Prostate gland (tissue), 2 donors: ENCODE measurements at regions not wholly inside any gene's neighbourhood (a gene's known extent, or its start where the extent isn't known, plus 50 kb on each side); places are given as distances from the start of the nearest gene placed in this dataset.

Source experiments
- DNase-seq: peaks from one replicate; pipeline ENCODE4 v3.0.0-alpha.2; 2019; ENCODE audit warnings: low spot score
- H3K27ac ChIP-seq, 2 donors: fragments of 200-600 bp; sonication (generic); 2 replicates each; pipeline ENCODE4 v1.5.1; 2017 to 2019
- H3K27me3 ChIP-seq: fragments of 200-600 bp; sonication (generic); replicated peaks from 2 replicates; pipeline ENCODE4 v1.5.1; 2019; ENCODE audit not compliant: insufficient read depth
- H3K36me3 ChIP-seq, 2 donors: fragments of 200-600 bp; sonication (generic); 1 replicate in 1 of 2; 2 replicates in 1 of 2; pipeline versions ENCODE4 v1.5.1 to v1.8.1; 2017 to 2019
- H3K4me1 ChIP-seq: fragments of 200-600 bp; sonication (generic); replicated peaks from 2 replicates; pipeline ENCODE4 v1.5.1; 2019
- H3K4me3 ChIP-seq, 2 donors: fragments of 200-600 bp; sonication (generic); 2 replicates each; pipeline ENCODE4 v1.5.1; 2017 to 2019
- H3K9me3 ChIP-seq: fragments of 200-600 bp; sonication (generic); 2 replicates; pipeline ENCODE4 v1.5.1; 2017
- POLR2A ChIP-seq: fragments of 450-650 bp; IDR thresholded peaks from one replicate; pipeline ENCODE4 v1.6.1; 2016; ENCODE audit warnings: antibody characterized with exemption, mild to moderate bottlenecking
- POLR2AphosphoS5 ChIP-seq: sonication (generic); formaldehyde crosslinking; IDR thresholded peaks from one replicate; pipeline ENCODE4 v1.6.1; 2017; ENCODE audit warnings: antibody characterized with exemption
- WGBS: methylation state at CpG from one replicate; pipeline ENCODE4 v1.1.5; 2018; 5-methylcytosine and 5-hydroxymethylcytosine counted together
- intact Hi-C: fragments of 100-400 bp; cut with DNase I; formaldehyde crosslinking; loops from one replicate; pipeline ENCODE4 v1.14.2; 2022
- TF ChIP-seq, protein P1 (sequence below), 4 experiments: fragments of 200-600 bp in 2 of 4; fragments of 450-650 bp in 2 of 4; sonication (generic) in 2 of 4; IDR thresholded peaks; 1 replicate in 3 of 4; 2 replicates in 1 of 4; pipeline ENCODE4 v1.5.1; 2016 to 2019; ENCODE audit warnings: antibody characterized with exemption in 4 of 4, mild to moderate bottlenecking in 2 of 4, moderate library complexity in 2 of 4

DNA sequence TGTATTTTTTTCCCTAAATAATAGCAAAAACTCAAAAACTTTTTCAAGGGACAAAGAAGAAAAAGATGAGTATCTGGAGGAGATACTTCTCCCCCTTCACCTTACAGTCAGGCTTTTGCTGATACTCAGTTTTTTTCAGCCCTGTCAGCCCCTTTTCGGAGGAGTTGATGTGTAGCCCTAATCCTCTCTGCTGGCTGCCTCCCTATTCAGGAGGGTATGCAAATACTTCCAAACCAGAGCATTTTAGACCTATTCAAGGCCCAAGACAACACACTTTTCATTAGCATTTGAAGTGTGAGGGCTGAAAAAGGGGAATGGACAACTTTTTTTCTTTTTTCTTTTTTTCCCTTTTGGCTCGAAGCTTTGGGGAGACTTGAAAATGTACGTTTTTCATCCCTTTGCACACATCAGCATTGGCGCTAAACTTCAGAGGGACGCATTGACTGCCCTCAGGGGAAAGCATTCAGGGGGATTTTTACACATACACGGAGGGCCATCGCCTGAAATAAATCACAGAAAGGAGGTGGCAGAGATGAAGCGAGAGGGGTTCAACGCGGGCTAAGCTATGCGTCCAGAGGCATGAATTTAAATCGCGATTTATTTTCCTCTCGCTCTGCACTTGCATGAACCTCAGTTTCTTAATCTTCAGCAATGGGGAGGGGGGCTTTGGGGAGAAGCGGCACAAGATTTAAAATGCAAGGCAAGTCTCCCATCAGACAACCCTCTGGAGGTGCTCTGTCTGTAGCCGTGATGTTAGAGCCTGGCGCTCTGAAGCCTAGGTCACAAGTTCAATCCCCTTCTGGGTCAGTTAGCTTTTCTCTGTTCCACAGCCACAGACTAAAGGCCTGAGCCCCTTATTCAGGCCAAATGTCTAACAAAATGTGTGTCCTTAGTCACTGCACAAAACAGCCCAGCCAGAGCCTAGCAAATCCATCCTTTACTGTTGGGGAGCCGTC is 86.3 kb downstream of the ASCL1 start:
- Histone ChIP-seq H3K9me3 (no peaks in the 10 kb centered on the region), H3K4me3 (no peak overlapping the region), H3K4me1 (no peaks in the 10 kb centered on the region), H3K27me3 (no peaks in the 10 kb centered on the region), H3K27ac (no peak overlapping the region), H3K36me3 (no peaks in the 10 kb centered on the region)
- DNase-seq, result no peak
- intact Hi-C loops, result no loop called here
- TF ChIP-seq POLR2A (no peak), POLR2AphosphoS5 (no peak)
- TF ChIP-seq, protein P1, sequence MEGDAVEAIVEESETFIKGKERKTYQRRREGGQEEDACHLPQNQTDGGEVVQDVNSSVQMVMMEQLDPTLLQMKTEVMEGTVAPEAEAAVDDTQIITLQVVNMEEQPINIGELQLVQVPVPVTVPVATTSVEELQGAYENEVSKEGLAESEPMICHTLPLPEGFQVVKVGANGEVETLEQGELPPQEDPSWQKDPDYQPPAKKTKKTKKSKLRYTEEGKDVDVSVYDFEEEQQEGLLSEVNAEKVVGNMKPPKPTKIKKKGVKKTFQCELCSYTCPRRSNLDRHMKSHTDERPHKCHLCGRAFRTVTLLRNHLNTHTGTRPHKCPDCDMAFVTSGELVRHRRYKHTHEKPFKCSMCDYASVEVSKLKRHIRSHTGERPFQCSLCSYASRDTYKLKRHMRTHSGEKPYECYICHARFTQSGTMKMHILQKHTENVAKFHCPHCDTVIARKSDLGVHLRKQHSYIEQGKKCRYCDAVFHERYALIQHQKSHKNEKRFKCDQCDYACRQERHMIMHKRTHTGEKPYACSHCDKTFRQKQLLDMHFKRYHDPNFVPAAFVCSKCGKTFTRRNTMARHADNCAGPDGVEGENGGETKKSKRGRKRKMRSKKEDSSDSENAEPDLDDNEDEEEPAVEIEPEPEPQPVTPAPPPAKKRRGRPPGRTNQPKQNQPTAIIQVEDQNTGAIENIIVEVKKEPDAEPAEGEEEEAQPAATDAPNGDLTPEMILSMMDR (IDR thresholded peaks at IDR 0.05), result no peak
- 27% methylated on average over 18 of the region's 18 CpGs for WGBS

DNA sequence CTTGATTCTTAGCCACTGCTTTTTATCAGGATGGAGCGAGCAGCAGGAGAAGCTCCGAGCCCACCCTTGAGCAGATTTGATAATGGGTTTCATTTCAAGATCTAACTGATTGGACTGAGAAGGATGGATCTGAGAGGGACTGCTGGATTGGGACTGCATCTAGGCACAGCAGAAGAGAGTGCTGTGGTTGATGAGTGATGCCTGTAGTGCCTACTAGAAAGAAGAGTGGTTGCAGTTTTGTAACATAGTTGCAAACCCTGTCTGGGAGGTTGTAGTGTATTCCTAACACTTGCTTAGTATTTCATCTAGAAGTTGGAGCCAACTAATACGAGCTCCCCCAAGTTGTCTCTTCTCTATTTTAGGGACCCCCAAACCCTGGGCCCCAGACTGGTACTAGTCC is 88.7 kb downstream of the ASCL1 start:
- no peaks in the 10 kb centered on the region for H3K36me3 ChIP-seq
- no peaks in the 10 kb centered on the region for H3K9me3 ChIP-seq
- no peak overlapping the region for H3K27ac ChIP-seq
- 81% methylated on average over 3 of the region's 3 CpGs for WGBS
- H3K4me3 ChIP-seq, result no peak overlapping the region
- no peak for TF ChIP-seq POLR2AphosphoS5
- TF ChIP-seq, protein P1 (IDR thresholded peaks at IDR 0.05), result no peak
- no peak for TF ChIP-seq POLR2A
- intact Hi-C loops, result no loop called here
- DNase-seq, result no peak
- H3K4me1 ChIP-seq, result no peaks in the 10 kb centered on the region
- H3K27me3 ChIP-seq, result no peaks in the 10 kb centered on the region

DNA sequence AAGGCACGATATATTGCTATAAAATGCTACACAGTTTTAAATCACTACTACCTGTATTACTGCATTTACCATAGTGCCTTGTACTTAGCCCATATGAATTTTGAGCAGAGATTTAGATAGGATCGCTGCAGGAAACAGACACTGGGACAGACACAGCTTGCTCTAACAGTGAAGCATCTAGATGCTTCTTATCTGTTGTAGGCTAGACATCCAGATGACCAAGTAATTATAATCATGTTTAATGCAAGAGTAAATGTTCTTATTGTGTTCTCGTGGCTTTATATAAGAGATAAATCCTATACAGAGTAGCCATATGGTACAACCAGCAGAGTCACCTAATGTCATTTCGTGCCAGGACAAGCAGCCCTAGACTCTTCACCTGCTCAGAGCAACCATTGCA is 92.8 kb downstream of the ASCL1 start:
- Histone ChIP-seq H3K4me1 (no peaks in the 10 kb centered on the region), H3K27ac (no peak overlapping the region), H3K4me3 (no peak overlapping the region), H3K27me3 (no peaks in the 10 kb centered on the region), H3K9me3 (no peaks in the 10 kb centered on the region), H3K36me3 (no peaks in the 10 kb centered on the region)
- DNase-seq, result no peak
- WGBS, result 63% methylated on average over 4 of the region's 4 CpGs
- intact Hi-C loops, result no loop called here
- TF ChIP-seq POLR2AphosphoS5 (no peak), POLR2A (no peak)
- TF ChIP-seq, protein P1 (IDR thresholded peaks at IDR 0.05), result no peak

DNA sequence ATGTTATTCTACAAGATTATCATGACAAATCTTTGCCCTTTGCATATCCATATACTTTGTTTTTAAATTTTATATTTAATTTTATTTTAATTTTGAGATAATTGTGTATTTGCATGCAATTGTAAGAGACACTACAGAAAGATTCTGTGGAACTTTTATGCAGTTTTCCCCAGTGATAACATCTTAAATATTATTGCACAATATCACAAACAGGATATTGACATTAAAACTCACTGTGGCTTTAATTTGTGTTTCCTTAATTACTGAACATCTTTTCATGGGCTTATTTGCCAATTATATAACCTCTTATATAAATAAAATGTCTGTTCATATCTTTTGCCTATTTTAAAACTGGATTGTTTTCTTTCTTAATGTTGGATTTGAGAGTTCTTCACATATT is 95.6 kb downstream of the ASCL1 start:
- intact Hi-C loops, result no loop called here
- no peak overlapping the region for H3K4me3 ChIP-seq
- no peak overlapping the region for H3K27ac ChIP-seq
- no peaks in the 10 kb centered on the region for H3K4me1 ChIP-seq
- H3K27me3 ChIP-seq, result no peaks in the 10 kb centered on the region
- H3K36me3 ChIP-seq, result no peaks in the 10 kb centered on the region
- no peaks in the 10 kb centered on the region for H3K9me3 ChIP-seq
- DNase-seq, result no peak
- TF ChIP-seq POLR2AphosphoS5, result no peak
- TF ChIP-seq, protein P1 (IDR thresholded peaks at IDR 0.05), result no peak
- TF ChIP-seq POLR2A, result no peak

DNA sequence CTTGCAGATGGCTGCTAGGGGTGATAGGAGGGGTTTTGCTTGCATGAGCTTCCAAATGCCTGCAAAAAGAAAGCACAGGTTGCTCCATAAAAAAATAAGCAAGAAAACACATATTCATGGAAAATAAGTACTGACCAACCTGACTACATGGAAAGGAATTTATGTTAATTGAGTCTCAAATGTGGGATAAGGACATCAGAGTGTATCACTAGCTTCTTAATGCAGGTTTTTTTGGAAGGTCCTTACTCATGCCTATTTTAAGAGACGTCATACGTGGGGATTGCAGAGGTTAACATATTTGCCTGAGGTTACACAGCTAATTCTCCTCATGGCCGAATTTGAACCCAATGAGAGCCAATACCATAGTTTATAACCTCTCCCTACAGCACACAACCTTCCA is 116.2 kb downstream of the ASCL1 start:
- TF ChIP-seq POLR2AphosphoS5 (no peak), POLR2A (no peak)
- TF ChIP-seq, protein P1 (IDR thresholded peaks at IDR 0.05), result no peak
- intact Hi-C loops, result no loop called here

More for the DNA sequence above, 116.2 kb downstream of the ASCL1 start:
- H3K36me3 ChIP-seq, result no peaks in the 10 kb centered on the region
- no peaks in the 10 kb centered on the region for H3K4me1 ChIP-seq
- no peak overlapping the region for H3K27ac ChIP-seq
- no peak overlapping the region for H3K4me3 ChIP-seq
- 74% methylated on average over 3 of the region's 3 CpGs for WGBS
- no peak for DNase-seq
- H3K27me3 ChIP-seq, result peaks cover 2% of the 10 kb centered on the region
- no peaks in the 10 kb centered on the region for H3K9me3 ChIP-seq
